Neural progenitor cell (in vitro differentiated cells): ENCODE measurements at regions not wholly inside any gene's neighbourhood (a gene's known extent, or its start where the extent isn't known, plus 50 kb on each side); places are given as distances from the start of the nearest gene placed in this dataset.
"Not testable (repeated sequence)": the region's sequence is repeated elsewhere in the genome, so short reads cannot be mapped to it uniquely, and the experiment has no call there.

ENCODE experiments used
- DNase-seq: peaks from one replicate; pipeline ENCODE4 v3.0.0-alpha.2; 2016; ENCODE audit warnings: low spot score
- H2AFZ ChIP-seq: fragments of 200-600 bp; sonication (generic); replicated peaks from 2 replicates; pipeline ENCODE4 v1.6.1; 2016; ENCODE audit warnings: antibody characterized with exemption
- H3F3A ChIP-seq: fragments of 200-600 bp; sonication (generic); 2 replicates; pipeline ENCODE4 v1.6.1; 2016; ENCODE audit warnings: antibody characterized with exemption, low read depth
- H3K27ac ChIP-seq: fragments of 200-600 bp; sonication (generic); 2 replicates; pipeline ENCODE4 v1.5.1; 2016; ENCODE audit warnings: mild to moderate bottlenecking
- H3K27me3 ChIP-seq: fragments of 200-600 bp; sonication (generic); 2 replicates; pipeline ENCODE4 v1.6.1; 2016; ENCODE audit warnings: mild to moderate bottlenecking, moderate library complexity
- H3K36me3 ChIP-seq: fragments of 200-600 bp; sonication (generic); 2 replicates; pipeline ENCODE4 v1.5.1; 2016
- H3K4me1 ChIP-seq: fragments of 200-600 bp; sonication (generic); 2 replicates; pipeline ENCODE4 v1.6.1; 2016; ENCODE audit warnings: mixed run types
- H3K4me2 ChIP-seq: fragments of 200-600 bp; sonication (generic); 2 replicates; pipeline ENCODE4 v1.6.1; 2016
- H3K4me3 ChIP-seq: fragments of 200-600 bp; sonication (generic); 2 replicates; pipeline ENCODE4 v1.5.1; 2016
- H3K79me2 ChIP-seq: fragments of 200-600 bp; sonication (generic); 2 replicates; pipeline ENCODE4 v1.6.1; 2016; ENCODE audit warnings: low read depth
- H3K9ac ChIP-seq: fragments of 200-600 bp; sonication (generic); 2 replicates; pipeline ENCODE4 v1.6.1; 2016
- H3K9me3 ChIP-seq: fragments of 200-600 bp; sonication (generic); 2 replicates; pipeline ENCODE4 v1.5.1; 2016; ENCODE audit warnings: low read depth
- H4K20me1 ChIP-seq: fragments of 200-600 bp; sonication (generic); 2 replicates; pipeline ENCODE4 v1.6.1; 2016; ENCODE audit warnings: low read depth
- H3K27ac Mint-ChIP-seq: 3 replicates; pipeline ENCODE4 v1.8.0; 2021; ENCODE audit warnings: mixed read lengths
- H3K27me3 Mint-ChIP-seq: 2 replicates; pipeline ENCODE4 v1.8.0; 2022; ENCODE audit warnings: low read depth, mild to moderate bottlenecking, inconsistent platforms, moderate library complexity, mixed read lengths; ENCODE audit not compliant: insufficient read depth
- H3K36me3 Mint-ChIP-seq: 3 replicates; pipeline ENCODE4 v1.8.0; 2021; ENCODE audit warnings: mixed read lengths
- H3K4me1 Mint-ChIP-seq: 3 replicates; pipeline ENCODE4 v1.8.0; 2021; ENCODE audit warnings: mixed read lengths
- H3K4me3 Mint-ChIP-seq: 3 replicates; pipeline ENCODE4 v1.8.0; 2021; ENCODE audit warnings: mild to moderate bottlenecking, moderate library complexity, mixed read lengths
- H3K9me3 Mint-ChIP-seq: 3 replicates; pipeline ENCODE4 v1.8.0; 2020; ENCODE audit warnings: mixed read lengths
- TF ChIP-seq, protein P1 (sequence below): fragments of 200-600 bp; sonication (generic); IDR thresholded peaks from 2 replicates; pipeline ENCODE4 v1.5.1; 2017; ENCODE audit warnings: antibody characterized with exemption, mild to moderate bottlenecking

DNA sequence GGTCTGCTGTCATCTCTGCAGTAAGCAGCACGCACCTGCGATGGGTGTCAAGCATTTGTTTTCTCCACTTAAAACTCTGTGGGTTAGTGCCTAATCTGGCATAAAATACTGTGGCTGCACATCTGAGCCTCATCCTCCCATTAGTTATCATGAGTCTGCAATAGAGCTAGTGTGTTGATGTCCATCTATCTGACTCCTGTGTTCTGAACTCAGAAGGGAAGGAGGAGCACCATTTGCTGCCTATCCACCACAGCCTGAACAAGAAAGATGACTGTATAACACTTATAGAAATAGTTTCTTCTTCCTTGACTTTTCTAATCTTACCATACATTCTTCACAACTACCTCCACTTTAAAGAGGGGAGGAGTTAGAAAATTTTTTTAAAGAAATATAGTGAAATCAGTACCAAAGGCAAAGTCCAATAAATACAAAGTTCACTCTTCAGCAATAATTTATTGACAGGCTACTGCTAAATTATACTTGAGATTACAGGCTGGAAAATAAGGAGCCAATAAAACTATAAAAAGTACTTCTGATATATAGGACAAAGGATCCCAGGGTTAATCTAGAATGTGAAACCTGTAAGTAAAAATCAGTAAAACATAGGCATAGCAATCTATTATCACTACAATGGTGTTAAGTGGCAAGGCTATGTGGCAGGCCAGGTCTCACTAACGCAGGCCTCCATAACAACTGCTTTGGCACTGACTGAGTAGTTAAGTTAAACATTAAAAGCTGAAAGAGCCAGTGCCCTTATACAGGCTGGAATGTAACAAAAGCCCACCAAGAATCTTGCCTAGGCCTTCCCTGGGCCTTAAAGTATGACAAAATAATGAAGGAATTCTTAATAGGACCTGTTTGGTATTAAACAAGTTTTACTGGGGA is 70.2 kb downstream of the LGALS9C start:
- H3K36me3 Mint-ChIP-seq, H3K27ac Mint-ChIP-seq, H3K27me3 ChIP-seq, H3K9ac ChIP-seq, DNase-seq, H3K4me1 Mint-ChIP-seq, H3K4me2 ChIP-seq, H3K4me3 ChIP-seq, H2AFZ ChIP-seq, H3F3A ChIP-seq, H3K9me3 Mint-ChIP-seq, H3K36me3 ChIP-seq, H3K27ac ChIP-seq, H3K9me3 ChIP-seq, H3K27me3 Mint-ChIP-seq, H3K4me1 ChIP-seq, H3K79me2 ChIP-seq, H3K4me3 Mint-ChIP-seq, H4K20me1 ChIP-seq: not testable (repeated sequence)

- not testable (repeated sequence) for H3K9ac ChIP-seq, H3K9me3 ChIP-seq, H3K27me3 Mint-ChIP-seq, H3K9me3 Mint-ChIP-seq, H3K4me3 Mint-ChIP-seq, H3K27ac Mint-ChIP-seq, H3K36me3 Mint-ChIP-seq, H2AFZ ChIP-seq, H3K4me2 ChIP-seq, H3F3A ChIP-seq, H3K36me3 ChIP-seq, H3K27ac ChIP-seq, H3K4me1 Mint-ChIP-seq, H3K27me3 ChIP-seq, DNase-seq, H3K79me2 ChIP-seq, H3K4me3 ChIP-seq, H3K4me1 ChIP-seq, H4K20me1 ChIP-seq
Measured at GRCh38 chr17:18557086-18557485, 80.5 kb downstream of the LGALS9C start.

- not testable (repeated sequence) for H3K27ac Mint-ChIP-seq, H3K9ac ChIP-seq, H3K27ac ChIP-seq, H3K27me3 Mint-ChIP-seq, H3K4me2 ChIP-seq, H4K20me1 ChIP-seq, H3K27me3 ChIP-seq, H2AFZ ChIP-seq, H3K36me3 ChIP-seq, DNase-seq, H3K79me2 ChIP-seq, H3K4me3 ChIP-seq, H3K4me3 Mint-ChIP-seq, H3K9me3 ChIP-seq, H3K36me3 Mint-ChIP-seq, H3K9me3 Mint-ChIP-seq
- Histone ChIP-seq H3K4me1 (peaks cover 19% of the 10 kb centered on the region), H3F3A (peaks cover 13% of the 10 kb centered on the region)
- H3K4me1 Mint-ChIP-seq: peaks cover 11% of the 10 kb centered on the region
Measured at GRCh38 chr17:18563381-18564098, 80.7 kb downstream of the TBC1D28 start.

DNA sequence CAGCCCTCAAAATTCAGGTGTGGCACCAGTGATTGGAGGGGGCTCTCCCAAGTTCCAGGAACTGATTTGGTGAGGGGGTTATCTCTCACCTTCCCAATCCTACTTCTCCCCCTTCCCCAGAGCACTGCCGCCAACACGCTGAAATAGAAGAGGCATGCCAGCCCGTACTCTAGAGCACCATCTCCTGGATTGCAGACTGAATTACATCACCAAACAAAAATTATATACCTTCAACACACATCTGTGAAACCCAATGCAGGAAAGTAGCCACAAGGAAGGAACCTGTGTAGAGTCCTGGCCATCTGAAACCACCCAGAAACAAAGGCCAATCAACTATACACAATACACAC is 80.1 kb downstream of the TBC1D28 start:
- H3K36me3 ChIP-seq, H3K27me3 Mint-ChIP-seq, H3K9me3 Mint-ChIP-seq, H4K20me1 ChIP-seq, H3K27me3 ChIP-seq, H3K4me3 ChIP-seq, H3K79me2 ChIP-seq, H3K27ac ChIP-seq, H3K36me3 Mint-ChIP-seq, H3K9me3 ChIP-seq, H2AFZ ChIP-seq, H3K4me3 Mint-ChIP-seq, H3K9ac ChIP-seq: not testable (repeated sequence)
- TF ChIP-seq, protein P1, sequence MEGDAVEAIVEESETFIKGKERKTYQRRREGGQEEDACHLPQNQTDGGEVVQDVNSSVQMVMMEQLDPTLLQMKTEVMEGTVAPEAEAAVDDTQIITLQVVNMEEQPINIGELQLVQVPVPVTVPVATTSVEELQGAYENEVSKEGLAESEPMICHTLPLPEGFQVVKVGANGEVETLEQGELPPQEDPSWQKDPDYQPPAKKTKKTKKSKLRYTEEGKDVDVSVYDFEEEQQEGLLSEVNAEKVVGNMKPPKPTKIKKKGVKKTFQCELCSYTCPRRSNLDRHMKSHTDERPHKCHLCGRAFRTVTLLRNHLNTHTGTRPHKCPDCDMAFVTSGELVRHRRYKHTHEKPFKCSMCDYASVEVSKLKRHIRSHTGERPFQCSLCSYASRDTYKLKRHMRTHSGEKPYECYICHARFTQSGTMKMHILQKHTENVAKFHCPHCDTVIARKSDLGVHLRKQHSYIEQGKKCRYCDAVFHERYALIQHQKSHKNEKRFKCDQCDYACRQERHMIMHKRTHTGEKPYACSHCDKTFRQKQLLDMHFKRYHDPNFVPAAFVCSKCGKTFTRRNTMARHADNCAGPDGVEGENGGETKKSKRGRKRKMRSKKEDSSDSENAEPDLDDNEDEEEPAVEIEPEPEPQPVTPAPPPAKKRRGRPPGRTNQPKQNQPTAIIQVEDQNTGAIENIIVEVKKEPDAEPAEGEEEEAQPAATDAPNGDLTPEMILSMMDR: peak; percentile 67
- Mint-ChIP-seq H3K27ac (peak overlapping the region; percentile 5), H3K4me1 (peaks cover 16% of the 10 kb centered on the region)
- peak; percentile 55 for DNase-seq
- peak overlapping the region; percentile 56 for H3K4me2 ChIP-seq
- peaks cover 19% of the 10 kb centered on the region for H3F3A ChIP-seq
- H3K4me1 ChIP-seq: peaks cover 24% of the 10 kb centered on the region

DNA sequence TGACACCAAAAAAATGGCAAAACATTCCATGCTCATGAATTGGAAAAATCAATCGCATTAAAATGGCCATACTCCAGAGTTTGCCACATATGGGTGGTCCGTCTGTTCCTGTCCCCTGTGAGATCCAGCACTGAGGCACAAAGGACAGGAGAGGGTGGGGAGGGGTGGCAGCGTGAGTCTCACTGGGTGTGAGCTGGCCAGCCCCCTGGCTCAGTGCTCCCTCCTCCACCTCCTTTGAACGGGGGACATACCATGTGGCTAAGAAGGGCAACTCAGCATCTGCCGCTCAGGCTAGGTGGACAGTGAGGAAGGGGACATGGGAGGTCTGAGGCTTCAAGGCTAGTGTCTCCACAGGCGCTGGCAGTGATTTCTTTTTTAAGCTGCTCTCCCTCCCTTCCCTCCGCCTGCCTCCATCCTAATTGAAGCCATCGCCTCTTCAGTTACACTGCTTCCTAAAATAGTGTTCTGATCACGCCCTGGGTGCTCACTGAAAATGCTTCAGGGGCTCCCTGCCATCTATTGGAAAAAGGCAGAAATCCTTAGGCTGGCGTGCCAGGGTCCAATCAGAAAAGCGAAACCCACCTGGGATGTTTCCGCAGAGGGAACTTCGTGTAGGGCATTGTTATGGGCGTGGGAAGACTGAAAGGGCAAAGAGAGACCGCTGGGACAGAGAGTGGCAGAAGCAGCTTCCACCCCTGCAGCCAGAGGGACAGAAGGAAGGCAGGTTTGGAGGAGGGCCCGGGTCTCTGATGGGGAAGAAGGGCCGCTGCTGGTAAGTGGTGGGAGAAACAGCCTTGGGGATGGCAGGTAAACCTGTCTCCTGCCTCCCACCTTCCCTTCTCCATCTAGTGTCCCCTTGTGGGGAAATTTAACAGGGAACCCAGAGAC is 75.8 kb downstream of the TBC1D28 start:
- Histone ChIP-seq H3F3A (peaks cover 35% of the 10 kb centered on the region), H3K27ac (peak overlapping the region; percentile 93), H3K4me1 (peaks cover 33% of the 10 kb centered on the region), H3K4me2 (peak overlapping the region; percentile 68)
- not testable (repeated sequence) for H2AFZ ChIP-seq, H3K9me3 Mint-ChIP-seq, H3K79me2 ChIP-seq, H3K9ac ChIP-seq, H3K27me3 ChIP-seq, H4K20me1 ChIP-seq, H3K9me3 ChIP-seq, H3K36me3 Mint-ChIP-seq, H3K4me3 ChIP-seq, H3K36me3 ChIP-seq, H3K27me3 Mint-ChIP-seq
- peak; percentile 31 for DNase-seq
- Mint-ChIP-seq H3K4me1 (peaks cover 28% of the 10 kb centered on the region), H3K27ac (peak overlapping the region; percentile 68), H3K4me3 (peak overlapping the region; percentile 26)

DNA sequence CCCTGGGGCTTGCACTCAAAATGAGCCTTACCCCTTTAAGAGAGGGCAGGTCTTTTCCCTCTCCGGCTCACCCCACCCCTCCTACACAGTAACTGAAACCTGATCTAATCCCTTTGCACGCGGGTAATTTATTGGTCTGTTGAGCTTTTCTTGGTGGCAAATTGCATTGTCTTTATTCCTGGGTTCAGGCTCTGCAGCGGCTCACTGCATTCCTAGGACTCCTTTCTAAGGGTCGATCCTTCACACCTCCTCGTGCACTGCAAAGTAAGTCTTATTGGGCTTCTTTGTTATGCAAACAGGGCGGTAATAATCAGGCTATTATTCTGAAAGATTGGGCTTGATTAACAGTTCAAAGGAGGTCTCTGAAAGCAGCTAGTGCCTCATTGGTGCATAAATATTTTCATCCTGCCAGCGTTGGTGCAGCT is 74.7 kb downstream of the TBC1D28 start:
- not testable (repeated sequence) for H3K9me3 ChIP-seq, H3K9ac ChIP-seq, H3K27me3 Mint-ChIP-seq, H3K36me3 Mint-ChIP-seq, H3K27me3 ChIP-seq, H3K79me2 ChIP-seq, H2AFZ ChIP-seq, H4K20me1 ChIP-seq, H3K36me3 ChIP-seq, H3K4me3 ChIP-seq, H3K9me3 Mint-ChIP-seq
- peak; percentile 95 for DNase-seq
- Mint-ChIP-seq H3K4me1 (peaks cover 24% of the 10 kb centered on the region), H3K4me3 (peak overlapping the region; percentile 82), H3K27ac (peak overlapping the region; percentile 90)
- Histone ChIP-seq H3K27ac (peak overlapping the region; percentile 93), H3K4me1 (peaks cover 29% of the 10 kb centered on the region), H3F3A (peaks cover 35% of the 10 kb centered on the region), H3K4me2 (peak overlapping the region; percentile 68)

DNA sequence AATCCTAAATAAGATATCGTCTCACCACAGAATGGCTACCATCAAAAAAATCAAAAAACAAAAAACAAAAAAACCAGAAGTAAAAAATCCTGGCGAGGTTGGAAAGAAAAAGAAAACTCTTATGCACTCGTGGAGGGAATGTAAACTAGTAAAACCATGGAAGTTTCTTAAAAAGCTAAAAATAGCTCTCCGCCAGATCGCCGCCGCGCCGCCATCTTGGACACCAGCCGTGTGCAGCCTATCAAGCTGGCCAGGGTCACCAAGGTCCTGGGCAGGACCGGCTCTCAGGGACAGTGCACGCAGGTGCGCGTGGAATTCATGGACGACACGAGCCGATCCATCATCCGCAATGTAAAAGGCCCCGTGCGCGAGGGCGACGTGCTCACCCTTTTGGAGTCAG is 71.7 kb downstream of the TBC1D28 start:
- H3K27ac ChIP-seq, H3K9me3 Mint-ChIP-seq, H3K36me3 ChIP-seq, H3K27me3 Mint-ChIP-seq, H3K27me3 ChIP-seq, H3K4me3 Mint-ChIP-seq, H3K9ac ChIP-seq, H3K4me3 ChIP-seq, H3K27ac Mint-ChIP-seq, H3K36me3 Mint-ChIP-seq, H3K9me3 ChIP-seq, H3K79me2 ChIP-seq, H2AFZ ChIP-seq, DNase-seq, H4K20me1 ChIP-seq, H3K4me2 ChIP-seq: not testable (repeated sequence)
- Histone ChIP-seq H3K4me1 (peaks cover 21% of the 10 kb centered on the region), H3F3A (peaks cover 30% of the 10 kb centered on the region)
- H3K4me1 Mint-ChIP-seq: peaks cover 22% of the 10 kb centered on the region
